HepG2 (cell line): ENCODE measurements at regions not wholly inside any gene's neighbourhood (a gene's known extent, or its start where the extent isn't known, plus 50 kb on each side); places are given as distances from the start of the nearest gene placed in this dataset.

ENCODE experiments used
- NCOR1 ChIP-seq: fragments of 200-600 bp; sonication (generic); IDR thresholded peaks from 2 replicates; pipeline ENCODE4 v1.7.0; 2017; ENCODE audit warnings: antibody characterized with exemption, low read length, borderline replicate concordance
- ZBTB7A ChIP-seq: sonication (generic); formaldehyde crosslinking; IDR thresholded peaks from 2 replicates; pipeline ENCODE4 v1.8.0; 2022; ENCODE audit warnings: mild to moderate bottlenecking, missing genetic modification reagents

- no peak for TF ChIP-seq ZBTB7A (CRISPR knock-in tag)
- no peak for TF ChIP-seq NCOR1
These were observed 370.2 kb upstream of the GRIA3 start for GRCh38 chrX:122813876-122814275.
